GM19455 (cell line): ENCODE measurements at regions not wholly inside any gene's neighbourhood (a gene's known extent, or its start where the extent isn't known, plus 50 kb on each side); places are given as distances from the start of the nearest gene placed in this dataset.

Experiments
- ATAC-seq: cut with Tn5 transposase; IDR thresholded peaks from one replicate; pipeline ENCODE4 v1.9.1; 2021; ENCODE audit not compliant: unreplicated experiment

GRCh38 chr3:14307656-14308302 is 94.6 kb upstream of the SLC6A6 start:
- ATAC-seq, result no peak

- no peak for ATAC-seq
Measured at GRCh38 chr3:14311729-14312128, 90.7 kb upstream of the SLC6A6 start.

GRCh38 chr3:14312375-14312774 is 90.0 kb upstream of the SLC6A6 start:
- no peak for ATAC-seq

GRCh38 chr3:14317057-14317553 is 85.3 kb upstream of the SLC6A6 start:
- no peak for ATAC-seq

- ATAC-seq, result no peak
Measured at GRCh38 chr3:14318646-14319045, 83.8 kb upstream of the SLC6A6 start.

GRCh38 chr3:14319654-14320182 is 82.7 kb upstream of the SLC6A6 start:
- ATAC-seq, result no peak

- ATAC-seq, result no peak
Measured at GRCh38 chr3:14320219-14320618, 82.2 kb upstream of the SLC6A6 start.

- ATAC-seq, result no peak
Measured at GRCh38 chr3:14322001-14322400, 80.4 kb upstream of the SLC6A6 start.

GRCh38 chr3:14322667-14323295 is 79.6 kb upstream of the SLC6A6 start:
- ATAC-seq, result no peak

GRCh38 chr3:14323401-14324223 is 78.8 kb upstream of the SLC6A6 start:
- no peak for ATAC-seq

- no peak for ATAC-seq
Measured at GRCh38 chr3:14324224-14324944, 78.0 kb upstream of the SLC6A6 start.

GRCh38 chr3:14328422-14328821 is 74.0 kb upstream of the SLC6A6 start:
- ATAC-seq, result no peak

GRCh38 chr3:14329116-14329830 is 73.1 kb upstream of the SLC6A6 start:
- no peak for ATAC-seq

GRCh38 chr3:14329842-14330241 is 72.6 kb upstream of the SLC6A6 start:
- no peak for ATAC-seq

GRCh38 chr3:14330508-14330907 is 71.9 kb upstream of the SLC6A6 start:
- ATAC-seq, result no peak

GRCh38 chr3:14331251-14331650 is 71.2 kb upstream of the SLC6A6 start:
- ATAC-seq, result no peak

GRCh38 chr3:14332392-14332791 is 70.0 kb upstream of the SLC6A6 start:
- ATAC-seq, result no peak

- ATAC-seq, result no peak
Measured at GRCh38 chr3:14333215-14333614, 69.2 kb upstream of the SLC6A6 start.

GRCh38 chr3:14333621-14334020 is 68.8 kb upstream of the SLC6A6 start:
- no peak for ATAC-seq

GRCh38 chr3:14334136-14334535 is 68.3 kb upstream of the SLC6A6 start:
- no peak for ATAC-seq
